SH-SY5Y (cell line): ENCODE measurements at regions not wholly inside any gene's neighbourhood (a gene's known extent, or its start where the extent isn't known, plus 50 kb on each side); places are given as distances from the start of the nearest gene placed in this dataset.

Experiments
- GATA2 ChIP-seq: IDR thresholded peaks from 2 replicates; pipeline ENCODE4 v1.6.1; 2011; ENCODE audit warnings: mild to moderate bottlenecking, low read depth, low read length
- GATA3 ChIP-seq: IDR thresholded peaks from 2 replicates; pipeline ENCODE4 v1.6.1; 2011; ENCODE audit warnings: low read depth, mild to moderate bottlenecking, low read length, moderate library complexity

GRCh38 chr14:65853407-65853955, 441.0 kb downstream of the FUT8 start:
- TF ChIP-seq GATA3 (no peak), GATA2 (no peak)
